Mucosa of descending colon (tissue), 3 donors: ENCODE measurements at regions not wholly inside any gene's neighbourhood (a gene's known extent, or its start where the extent isn't known, plus 50 kb on each side); places are given as distances from the start of the nearest gene placed in this dataset.

Experiments used
- ATAC-seq: fragments of 200-7000 bp; cut with Tn5 transposase; one replicate; pipeline ENCODE4 v1.9.1; 2020; ENCODE audit warnings: mild to moderate bottlenecking, moderate library complexity
- DNase-seq, 3 donors: peaks; one replicate each; pipeline ENCODE4 v3.0.0-alpha.2; 2020
- H3K36me3 ChIP-seq: fragments of 200-600 bp; one replicate; pipeline ENCODE4 v1.8.0; 2021; ENCODE audit warnings: low read depth, mild to moderate bottlenecking
- H3K4me1 ChIP-seq: fragments of 200-600 bp; one replicate; pipeline ENCODE4 v1.8.0; 2021; ENCODE audit warnings: low read depth, mild to moderate bottlenecking
- H3K4me3 ChIP-seq: fragments of 200-600 bp; one replicate; pipeline ENCODE4 v1.8.0; 2021; ENCODE audit warnings: mild to moderate bottlenecking
- H3K9me3 ChIP-seq: fragments of 200-600 bp; one replicate; pipeline ENCODE4 v1.8.0; 2021; ENCODE audit warnings: mild to moderate bottlenecking
- intact Hi-C, 2 donors: fragments of 100-400 bp; cut with DNase I in 1 of 2; cut with micrococcal nuclease in 1 of 2; formaldehyde crosslinking; loops; one replicate each; pipeline versions ENCODE4 v1.11.0 to v1.11.1; 2022; cut with DNase I, micrococcal nuclease
- TF ChIP-seq, protein P1 (sequence below): fragments of 200-600 bp; IDR thresholded peaks from one replicate; pipeline ENCODE4 v1.8.0; 2022; ENCODE audit warnings: antibody characterized with exemption, mild to moderate bottlenecking
- donor health status: DM: no; HTN: no; CAD: no; lungs with moderate emphysema.
- donor health status: DM: no; HTN: no; CAD: no.
- donor health status: DM: no; HTN: yes; CAD: no.

- intact Hi-C loops: no loop called here
- no peaks in the 10 kb centered on the region for H3K4me1 ChIP-seq
- ATAC-seq: no peak
- TF ChIP-seq, protein P1, sequence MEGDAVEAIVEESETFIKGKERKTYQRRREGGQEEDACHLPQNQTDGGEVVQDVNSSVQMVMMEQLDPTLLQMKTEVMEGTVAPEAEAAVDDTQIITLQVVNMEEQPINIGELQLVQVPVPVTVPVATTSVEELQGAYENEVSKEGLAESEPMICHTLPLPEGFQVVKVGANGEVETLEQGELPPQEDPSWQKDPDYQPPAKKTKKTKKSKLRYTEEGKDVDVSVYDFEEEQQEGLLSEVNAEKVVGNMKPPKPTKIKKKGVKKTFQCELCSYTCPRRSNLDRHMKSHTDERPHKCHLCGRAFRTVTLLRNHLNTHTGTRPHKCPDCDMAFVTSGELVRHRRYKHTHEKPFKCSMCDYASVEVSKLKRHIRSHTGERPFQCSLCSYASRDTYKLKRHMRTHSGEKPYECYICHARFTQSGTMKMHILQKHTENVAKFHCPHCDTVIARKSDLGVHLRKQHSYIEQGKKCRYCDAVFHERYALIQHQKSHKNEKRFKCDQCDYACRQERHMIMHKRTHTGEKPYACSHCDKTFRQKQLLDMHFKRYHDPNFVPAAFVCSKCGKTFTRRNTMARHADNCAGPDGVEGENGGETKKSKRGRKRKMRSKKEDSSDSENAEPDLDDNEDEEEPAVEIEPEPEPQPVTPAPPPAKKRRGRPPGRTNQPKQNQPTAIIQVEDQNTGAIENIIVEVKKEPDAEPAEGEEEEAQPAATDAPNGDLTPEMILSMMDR: no peak
- H3K9me3 ChIP-seq: no peaks in the 10 kb centered on the region
- no peak overlapping the region for H3K4me3 ChIP-seq
- DNase-seq: no peak
- no peaks in the 10 kb centered on the region for H3K36me3 ChIP-seq
These were observed 87.3 kb upstream of the CTSC start for GRCh38 chr11:88424881-88425280.

DNA sequence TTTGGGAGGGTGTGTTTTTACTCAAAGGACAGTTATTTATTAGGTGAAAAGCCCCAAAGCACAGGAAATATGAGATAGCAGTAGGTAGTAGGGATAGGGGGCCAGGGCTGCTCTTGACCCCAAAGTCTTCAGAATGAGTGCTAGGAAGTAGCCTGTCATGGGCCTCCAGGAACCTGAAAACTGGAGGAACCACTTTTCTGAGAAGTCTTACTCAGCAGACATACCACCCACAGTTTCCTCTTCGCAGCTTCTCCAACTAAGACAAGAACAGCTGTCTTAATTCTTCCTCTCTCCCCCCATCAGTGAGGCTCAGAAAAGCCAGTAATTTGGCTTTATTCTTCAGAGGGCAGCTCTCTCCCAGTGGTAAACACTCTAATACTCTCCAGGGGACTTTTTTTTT lies 84.0 kb upstream of the CTSC start:
- DNase-seq (peak in 1 of 3 donors; percentile 20), ATAC-seq (peak; percentile 61)
- Histone ChIP-seq H3K4me3 (no peak overlapping the region), H3K36me3 (no peaks in the 10 kb centered on the region), H3K9me3 (no peaks in the 10 kb centered on the region), H3K4me1 (no peaks in the 10 kb centered on the region)
- intact Hi-C loops: no loop called here
- TF ChIP-seq, protein P1: no peak

- no peak for DNase-seq
- TF ChIP-seq, protein P1: no peak
- Histone ChIP-seq H3K4me3 (no peak overlapping the region), H3K36me3 (no peaks in the 10 kb centered on the region), H3K4me1 (no peaks in the 10 kb centered on the region), H3K9me3 (no peaks in the 10 kb centered on the region)
- ATAC-seq: peak; percentile 27
- intact Hi-C loops: no loop called here
These were observed 82.7 kb upstream of the CTSC start for GRCh38 chr11:88420165-88420791.

GRCh38 chr11:88418508-88418907 lies 81.0 kb upstream of the CTSC start:
- Histone ChIP-seq H3K4me3 (no peak overlapping the region), H3K4me1 (no peaks in the 10 kb centered on the region), H3K9me3 (no peaks in the 10 kb centered on the region), H3K36me3 (no peaks in the 10 kb centered on the region)
- TF ChIP-seq, protein P1: no peak
- intact Hi-C loops: no loop called here
- DNase-seq (peak in 1 of 3 donors; percentile 19), ATAC-seq (peak; percentile 52)

GRCh38 chr11:88415495-88415894 lies 78.0 kb upstream of the CTSC start:
- TF ChIP-seq, protein P1: no peak
- Histone ChIP-seq H3K4me3 (no peak overlapping the region), H3K9me3 (no peaks in the 10 kb centered on the region), H3K36me3 (no peaks in the 10 kb centered on the region), H3K4me1 (no peaks in the 10 kb centered on the region)
- DNase-seq (no peak), ATAC-seq (no peak)
- intact Hi-C loops: no loop called here

GRCh38 chr11:88414981-88415413 lies 77.5 kb upstream of the CTSC start:
- H3K36me3 ChIP-seq: no peaks in the 10 kb centered on the region
- TF ChIP-seq, protein P1: no peak
- intact Hi-C loops: no loop called here
- H3K9me3 ChIP-seq: no peaks in the 10 kb centered on the region
- ATAC-seq (peak; percentile 42), DNase-seq (no peak)
- no peak overlapping the region for H3K4me3 ChIP-seq
- H3K4me1 ChIP-seq: no peaks in the 10 kb centered on the region
